MM.1S (cell line): ENCODE measurements at regions not wholly inside any gene's neighbourhood (a gene's known extent, or its start where the extent isn't known, plus 50 kb on each side); places are given as distances from the start of the nearest gene placed in this dataset.
"Not testable (repeated sequence)": the region's sequence is repeated elsewhere in the genome, so short reads cannot be mapped to it uniquely, and the experiment has no call there.

Experiments
- CTCF ChIP-seq: fragments of 300-600 bp; sonication (generic); IDR thresholded peaks from 2 replicates; pipeline ENCODE4 v1.5.1; 2016; ENCODE audit warnings: antibody characterized with exemption, low read length, mixed read lengths
- EZH2 ChIP-seq: fragments of 300-600 bp; sonication (generic); optimal IDR thresholded peaks from 2 replicates; pipeline ENCODE3; 2017; ENCODE audit warnings: low read depth, mild to moderate bottlenecking, antibody characterized with exemption, low read length, mixed read lengths
- EZH2phosphoT487 ChIP-seq: fragments of 300-600 bp; sonication (generic); IDR thresholded peaks from 2 replicates; pipeline ENCODE4 v1.6.1; 2018; ENCODE audit warnings: antibody characterized with exemption, low read length

GRCh38 chr2:228425411-228426060, 244.0 kb upstream of the SPHKAP start:
- not testable (repeated sequence) for TF ChIP-seq EZH2, CTCF, EZH2phosphoT487
